HG03520 (cell line): ENCODE measurements at regions not wholly inside any gene's neighbourhood (a gene's known extent, or its start where the extent isn't known, plus 50 kb on each side); places are given as distances from the start of the nearest gene placed in this dataset.
"Not testable (repeated sequence)": the region's sequence is repeated elsewhere in the genome, so short reads cannot be mapped to it uniquely, and the experiment has no call there.

Source experiments
- ATAC-seq: cut with Tn5 transposase; IDR thresholded peaks from one replicate; pipeline ENCODE4 v1.9.1; 2021; ENCODE audit warnings: mild to moderate bottlenecking, moderate library complexity; ENCODE audit not compliant: unreplicated experiment

GRCh38 chr1:234962340-234962989 lies 166.2 kb downstream of the TOMM20 start:
- ATAC-seq, result peak; percentile 43

GRCh38 chr1:234961456-234962339 lies 166.9 kb downstream of the TOMM20 start:
- ATAC-seq, result peak; percentile 4

- ATAC-seq, result no peak
Observed at GRCh38 chr1:234960722-234961455, 167.7 kb downstream of the TOMM20 start.

- ATAC-seq, result no peak
Observed at GRCh38 chr1:234958706-234959657, 169.7 kb downstream of the TOMM20 start.

- no peak for ATAC-seq
Observed at GRCh38 chr1:234958066-234958705, 170.5 kb downstream of the TOMM20 start.

GRCh38 chr1:234957330-234958065 lies 171.1 kb downstream of the TOMM20 start:
- no peak for ATAC-seq

- no peak for ATAC-seq
Observed at GRCh38 chr1:234956821-234957329, 171.8 kb downstream of the TOMM20 start.

GRCh38 chr1:234955107-234955731 lies 173.4 kb downstream of the TOMM20 start:
- no peak for ATAC-seq

- no peak for ATAC-seq
Observed at GRCh38 chr1:234954613-234955012, 174.0 kb downstream of the TOMM20 start.

- ATAC-seq, result no peak
Observed at GRCh38 chr1:234953655-234954405, 174.8 kb downstream of the TOMM20 start.

GRCh38 chr1:234950598-234950997 lies 178.0 kb downstream of the TOMM20 start:
- ATAC-seq, result no peak

- ATAC-seq, result not testable (repeated sequence)
Observed at GRCh38 chr1:234949528-234949927, 179.1 kb downstream of the TOMM20 start.

GRCh38 chr1:234944439-234945344 lies 183.9 kb downstream of the TOMM20 start:
- no peak for ATAC-seq

GRCh38 chr1:234943836-234944402 lies 184.7 kb downstream of the TOMM20 start:
- ATAC-seq, result no peak

GRCh38 chr1:234942879-234943506 lies 185.6 kb downstream of the TOMM20 start:
- ATAC-seq, result no peak

- ATAC-seq, result no peak
Observed at GRCh38 chr1:234942012-234942332, 186.7 kb downstream of the TOMM20 start.
